Keratinocyte (primary cell): ENCODE measurements at regions not wholly inside any gene's neighbourhood (a gene's known extent, or its start where the extent isn't known, plus 50 kb on each side); places are given as distances from the start of the nearest gene placed in this dataset.

Experiments used
- DNase-seq: peaks from one replicate; pipeline ENCODE4 v3.0.0-alpha.2; 2011; ENCODE audit warnings: low read depth, missing footprints, low spot score
- FAIRE-seq: peaks from 2 replicates; lab custom pipeline; 2011; peaks lifted over from hg19 to GRCh38; lab: Jason Lieb, UNC
- H2AFZ ChIP-seq: 2 replicates; pipeline ENCODE4 v1.6.0; 2012; ENCODE audit warnings: low read length, control low read depth, inconsistent platforms; ENCODE audit not compliant: control insufficient read depth
- H3K27ac ChIP-seq: 2 replicates; pipeline ENCODE4 v1.5.1; 2011; ENCODE audit warnings: low read length; ENCODE audit not compliant: control insufficient read depth, insufficient read depth
- H3K27me3 ChIP-seq: 3 replicates; pipeline ENCODE4 v1.6.0; 2011; ENCODE audit warnings: low read length; ENCODE audit not compliant: control insufficient read depth, insufficient read depth; ENCODE audit errors: extremely low read depth
- H3K36me3 ChIP-seq, 2 experiments: 2 replicates in 1 of 2; 3 replicates in 1 of 2; pipeline ENCODE4 v1.5.1; 2011; ENCODE audit warnings: low read length in 2 of 2, mild to moderate bottlenecking in 1 of 2; ENCODE audit not compliant: control insufficient read depth in 2 of 2, insufficient read depth in 2 of 2; ENCODE audit errors: extremely low read depth in 1 of 2
- H3K4me1 ChIP-seq: 3 replicates; pipeline ENCODE4 v1.5.1; 2011; ENCODE audit warnings: low read length; ENCODE audit not compliant: control insufficient read depth, insufficient read depth; ENCODE audit errors: extremely low read depth
- H3K4me2 ChIP-seq: 3 replicates; pipeline ENCODE4 v1.6.0; 2011; ENCODE audit warnings: low read depth, low read length; ENCODE audit not compliant: control insufficient read depth, insufficient read depth; ENCODE audit errors: extremely low read depth
- H3K4me3 ChIP-seq, 3 experiments: fragments of 200-600 bp in 1 of 3; sonication (generic) in 1 of 3; 2 replicates in 2 of 3; 3 replicates in 1 of 3; pipeline ENCODE4 v1.5.1; 2011 to 2016; ENCODE audit warnings: low read length in 3 of 3, mild to moderate bottlenecking in 3 of 3, control low read depth in 2 of 3, inconsistent platforms in 1 of 3, low read depth in 1 of 3, mixed read lengths in 1 of 3, mixed run types in 1 of 3, moderate library complexity in 1 of 3; ENCODE audit not compliant: control insufficient read depth in 2 of 3, insufficient read depth in 2 of 3; ENCODE audit errors: extremely low read depth in 1 of 3
- H3K79me2 ChIP-seq: 2 replicates; pipeline ENCODE4 v1.6.0; 2012; ENCODE audit warnings: low read length; ENCODE audit not compliant: control insufficient read depth, insufficient read depth
- H3K9ac ChIP-seq: 3 replicates; pipeline ENCODE4 v1.6.0; 2011; ENCODE audit warnings: low read length; ENCODE audit not compliant: control insufficient read depth, insufficient read depth; ENCODE audit errors: extremely low read depth
- H3K9me1 ChIP-seq: 3 replicates; pipeline ENCODE4 v1.6.0; 2011; ENCODE audit warnings: low read length; ENCODE audit not compliant: control insufficient read depth, insufficient read depth; ENCODE audit errors: extremely low read depth
- H3K9me3 ChIP-seq: 2 replicates; pipeline ENCODE4 v1.5.1; 2012; ENCODE audit warnings: low read depth, low read length; ENCODE audit not compliant: control insufficient read depth
- H4K20me1 ChIP-seq: 3 replicates; pipeline ENCODE4 v1.6.0; 2011; ENCODE audit warnings: low read length; ENCODE audit not compliant: control insufficient read depth, insufficient read depth; ENCODE audit errors: extremely low read depth
- CTCF ChIP-seq, 3 experiments: IDR thresholded peaks in 1 of 3; conservative IDR thresholded peaks in 1 of 3; optimal IDR thresholded peaks in 1 of 3; 2 replicates in 2 of 3; 3 replicates in 1 of 3; pipeline versions ENCODE3 to v1.5.1; 2011; ENCODE audit warnings: low read length in 3 of 3, mild to moderate bottlenecking in 3 of 3, moderate library complexity in 2 of 3, control low read depth in 1 of 3, inconsistent platforms in 1 of 3; ENCODE audit not compliant: insufficient read depth in 2 of 3; ENCODE audit errors: extremely low read depth in 1 of 3
- EZH2 ChIP-seq: IDR thresholded peaks from one replicate; pipeline ENCODE4 v1.6.1; 2012; ENCODE audit warnings: inconsistent platforms, mild to moderate bottlenecking, low read length, moderate library complexity
- dilution Hi-C: fragments of 300-500 bp; cut with MboI; formaldehyde crosslinking; loops from one replicate; pipeline ENCODE4 v1.7.0; 2020; ENCODE audit warnings: low sequenced_read_pairs; ENCODE audit not compliant: extremely low pct_ligation_motif_present

- no peaks in the 10 kb centered on the region for H3K4me1 ChIP-seq
- H4K20me1 ChIP-seq: no peaks in the 10 kb centered on the region
- no peak for FAIRE-seq
- no peak overlapping the region for H3K9ac ChIP-seq
- H3K27ac ChIP-seq: no peak overlapping the region
- no peaks in the 10 kb centered on the region for H3K9me1 ChIP-seq
- no peaks in the 10 kb centered on the region for H3K9me3 ChIP-seq
- H3K36me3 ChIP-seq: no peaks in the 10 kb centered on the region
- no peak overlapping the region for H3K4me3 ChIP-seq
- dilution Hi-C loops: no loop called here
- no peak overlapping the region for H3K4me2 ChIP-seq
- no peaks in the 10 kb centered on the region for H3K79me2 ChIP-seq
- H3K27me3 ChIP-seq: no peaks in the 10 kb centered on the region
- H2AFZ ChIP-seq: no peak overlapping the region
- TF ChIP-seq EZH2 (no peak), CTCF (optimal IDR thresholded peaks at IDR 0.05 in 1 of 3, IDR thresholded peaks at IDR 0.05 in 1 of 3, conservative IDR thresholded peaks at IDR 0.05 in 1 of 3; ENCODE audit: extremely low read depth in 1 of 3, insufficient read depth in 2 of 3, low read length in 3 of 3) (no peak)
- no peak for DNase-seq
These were observed 771.0 kb downstream of the EFNB2 start for GRCh38 chr13:105764486-105764885.

- no peak overlapping the region for H2AFZ ChIP-seq
- no peak overlapping the region for H3K4me3 ChIP-seq
- H3K27ac ChIP-seq: no peak overlapping the region
- no peaks in the 10 kb centered on the region for H3K36me3 ChIP-seq
- H3K9me3 ChIP-seq: no peaks in the 10 kb centered on the region
- FAIRE-seq (no peak), DNase-seq (no peak)
- no peak overlapping the region for H3K9ac ChIP-seq
- H4K20me1 ChIP-seq: no peaks in the 10 kb centered on the region
- H3K4me2 ChIP-seq: no peak overlapping the region
- no peaks in the 10 kb centered on the region for H3K79me2 ChIP-seq
- H3K9me1 ChIP-seq: no peaks in the 10 kb centered on the region
- H3K27me3 ChIP-seq: no peaks in the 10 kb centered on the region
- dilution Hi-C loops: no loop called here
- TF ChIP-seq EZH2 (no peak), CTCF (optimal IDR thresholded peaks at IDR 0.05 in 1 of 3, IDR thresholded peaks at IDR 0.05 in 1 of 3, conservative IDR thresholded peaks at IDR 0.05 in 1 of 3; ENCODE audit: extremely low read depth in 1 of 3, insufficient read depth in 2 of 3, low read length in 3 of 3) (no peak)
- no peaks in the 10 kb centered on the region for H3K4me1 ChIP-seq
These were observed 771.6 kb downstream of the EFNB2 start for GRCh38 chr13:105763851-105764250.
